Heart left ventricle (tissue), 13 donors: ENCODE measurements at regions not wholly inside any gene's neighbourhood (a gene's known extent, or its start where the extent isn't known, plus 50 kb on each side); places are given as distances from the start of the nearest gene placed in this dataset.

Experiments
- CTCF ChIP-seq, 12 donors: fragments of 200-600 bp; sonication (generic) in 4 of 12; IDR thresholded peaks; one replicate each; pipeline versions ENCODE4 v1.5.0 to v1.8.0; 2018 to 2022; ENCODE audit warnings: antibody characterized with exemption in 12 of 12, mild to moderate bottlenecking in 5 of 12
- POLR2A ChIP-seq, 2 donors: fragments of 450-650 bp; IDR thresholded peaks; one replicate each; pipeline ENCODE4 v1.6.1; 2017; ENCODE audit warnings: antibody characterized with exemption in 2 of 2, mild to moderate bottlenecking in 2 of 2, moderate library complexity in 2 of 2
- donor health status: ischemic (EF 13 %, LVEDD 7.1; RV severe dilation, severe dysfunction).
- donor health status: DM: no; HTN: yes; CAD: no.
- donor health status: DM: no; HTN: no; CAD: no.
- donor health status: ischemic (EF 25% LVEDD 6.9; RV normal size, moderate dysfunction).
- donor health status: ischemic (EF 25% LVEDD 5.7; RV mildly dilated, moderate dysfunction).
- donor health status: ischemic (EF 35%, LVEDD 5.7; RV mildly dilated, moderate dysfunction).
- donor health status: nonischemic (EF 11% LVEDD 7.7; RV severe dilation, severe dysfunction).
- donor health status: DM: yes; HTN: yes; CAD: no.
- donor health status: PGD.
- donor health status: ischemic (EF 29% LVEDD 5.4; RV normal size, mild dysfunction).
- donor health status: nonischemic (EF 23%, LVEDD 6.1; RV moderate dilation, normal function).

GRCh38 chr10:61836888-61837754 lies 64.4 kb upstream of the ARID5B start:
- TF ChIP-seq CTCF (IDR thresholded peaks at IDR 0.05) (no peak), POLR2A (IDR thresholded peaks at IDR 0.05) (no peak)
